B cell (primary cell): ENCODE measurements at regions not wholly inside any gene's neighbourhood (a gene's known extent, or its start where the extent isn't known, plus 50 kb on each side); places are given as distances from the start of the nearest gene placed in this dataset.

Experiments used
- EZH2 ChIP-seq: IDR thresholded peaks from 2 replicates; pipeline ENCODE4 v1.6.1; 2012; ENCODE audit warnings: borderline replicate concordance, low read depth, mild to moderate bottlenecking, moderate library complexity, low read length; ENCODE audit not compliant: insufficient read depth, poor library complexity, severe bottlenecking
- TF ChIP-seq, protein P1 (sequence below): fragments of 200-600 bp; IDR thresholded peaks from one replicate; pipeline ENCODE4 v1.8.0; 2022; ENCODE audit warnings: antibody characterized with exemption, mild to moderate bottlenecking

- TF ChIP-seq, protein P1, sequence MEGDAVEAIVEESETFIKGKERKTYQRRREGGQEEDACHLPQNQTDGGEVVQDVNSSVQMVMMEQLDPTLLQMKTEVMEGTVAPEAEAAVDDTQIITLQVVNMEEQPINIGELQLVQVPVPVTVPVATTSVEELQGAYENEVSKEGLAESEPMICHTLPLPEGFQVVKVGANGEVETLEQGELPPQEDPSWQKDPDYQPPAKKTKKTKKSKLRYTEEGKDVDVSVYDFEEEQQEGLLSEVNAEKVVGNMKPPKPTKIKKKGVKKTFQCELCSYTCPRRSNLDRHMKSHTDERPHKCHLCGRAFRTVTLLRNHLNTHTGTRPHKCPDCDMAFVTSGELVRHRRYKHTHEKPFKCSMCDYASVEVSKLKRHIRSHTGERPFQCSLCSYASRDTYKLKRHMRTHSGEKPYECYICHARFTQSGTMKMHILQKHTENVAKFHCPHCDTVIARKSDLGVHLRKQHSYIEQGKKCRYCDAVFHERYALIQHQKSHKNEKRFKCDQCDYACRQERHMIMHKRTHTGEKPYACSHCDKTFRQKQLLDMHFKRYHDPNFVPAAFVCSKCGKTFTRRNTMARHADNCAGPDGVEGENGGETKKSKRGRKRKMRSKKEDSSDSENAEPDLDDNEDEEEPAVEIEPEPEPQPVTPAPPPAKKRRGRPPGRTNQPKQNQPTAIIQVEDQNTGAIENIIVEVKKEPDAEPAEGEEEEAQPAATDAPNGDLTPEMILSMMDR = no peak
- no peak for TF ChIP-seq EZH2
Measured at GRCh38 chr13:109604894-109605293, 181.5 kb downstream of the IRS2 start.
